SJCRH30 (cell line): ENCODE measurements at regions not wholly inside any gene's neighbourhood (a gene's known extent, or its start where the extent isn't known, plus 50 kb on each side); places are given as distances from the start of the nearest gene placed in this dataset.
"Not testable (repeated sequence)": the region's sequence is repeated elsewhere in the genome, so short reads cannot be mapped to it uniquely, and the experiment has no call there.

ENCODE experiments used
- DNase-seq, 2 experiments: peaks; one replicate each; pipeline ENCODE4 v3.0.0-alpha.2; 2015 to 2020
- H3K27ac ChIP-seq: fragments of 250-450 bp; sonication (Bioruptor Pico); 2 replicates; pipeline ENCODE4 v1.5.1; 2020; ENCODE audit warnings: mild to moderate bottlenecking, moderate library complexity
- H3K27me3 ChIP-seq: fragments of 250-450 bp; sonication (Bioruptor Pico); 2 replicates; pipeline ENCODE4 v1.5.1; 2020; ENCODE audit warnings: mild to moderate bottlenecking, moderate library complexity
- H3K36me3 ChIP-seq: fragments of 250-450 bp; sonication (Bioruptor Pico); 2 replicates; pipeline ENCODE4 v1.5.1; 2020; ENCODE audit warnings: mild to moderate bottlenecking, moderate library complexity
- H3K4me1 ChIP-seq: fragments of 250-450 bp; sonication (Bioruptor Pico); 2 replicates; pipeline ENCODE4 v1.5.1; 2020; ENCODE audit warnings: mild to moderate bottlenecking, moderate library complexity
- H3K4me3 ChIP-seq: fragments of 250-450 bp; sonication (Bioruptor Pico); 2 replicates; pipeline ENCODE4 v1.5.1; 2020; ENCODE audit warnings: mild to moderate bottlenecking, moderate library complexity
- H3K9me3 ChIP-seq: fragments of 250-450 bp; sonication (Bioruptor Pico); replicated peaks from 2 replicates; pipeline ENCODE4 v1.5.1; 2020; ENCODE audit warnings: mild to moderate bottlenecking, moderate library complexity

DNA sequence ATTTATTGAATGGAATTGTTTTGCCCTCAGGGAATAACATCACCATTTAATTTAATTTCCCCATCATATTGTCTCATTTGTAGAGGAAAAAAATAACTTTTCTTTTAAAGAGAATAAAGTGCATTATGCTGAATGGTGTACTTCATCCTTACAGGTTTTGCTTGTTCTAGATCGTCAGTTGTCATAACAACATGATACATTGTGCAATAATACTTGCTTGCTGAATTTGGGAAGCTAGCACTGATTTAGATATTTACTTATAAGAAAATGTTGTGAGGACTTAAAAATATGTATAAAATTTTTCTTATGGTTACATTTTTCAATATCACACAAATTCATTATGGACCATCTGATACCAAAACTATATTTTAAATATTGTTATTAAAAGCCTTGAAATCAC lies 509.0 kb upstream of the POU3F2 start:
- no peak for DNase-seq
- H3K36me3 ChIP-seq = no peaks in the 10 kb centered on the region
- no peak overlapping the region for H3K4me3 ChIP-seq
- no peaks in the 10 kb centered on the region for H3K9me3 ChIP-seq
- no peak overlapping the region for H3K27ac ChIP-seq
- H3K27me3 ChIP-seq = no peaks in the 10 kb centered on the region
- H3K4me1 ChIP-seq = peaks cover 12% of the 10 kb centered on the region

DNA sequence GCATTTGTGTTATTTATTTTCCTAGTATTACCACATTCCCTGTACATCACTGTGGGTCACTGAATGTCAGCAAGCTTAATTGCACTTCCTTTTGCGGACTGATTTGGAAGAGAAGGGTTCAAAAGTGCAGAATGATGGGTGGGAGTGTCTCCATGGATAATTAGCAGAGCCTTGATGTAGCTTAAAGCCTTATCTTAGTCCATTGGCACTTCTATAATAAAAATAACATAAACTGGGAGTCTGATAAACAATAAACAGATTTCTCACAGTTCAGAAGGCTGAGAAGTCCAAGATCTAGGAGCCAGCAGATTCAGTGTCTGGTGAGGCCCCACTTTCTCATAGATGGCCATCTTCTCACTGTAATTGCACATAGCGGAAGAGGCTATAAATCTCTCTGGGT lies 501.1 kb upstream of the POU3F2 start:
- no peaks in the 10 kb centered on the region for H3K27me3 ChIP-seq
- H3K36me3 ChIP-seq = no peaks in the 10 kb centered on the region
- no peak for DNase-seq
- H3K4me3 ChIP-seq = no peak overlapping the region
- no peaks in the 10 kb centered on the region for H3K9me3 ChIP-seq
- no peak overlapping the region for H3K27ac ChIP-seq
- H3K4me1 ChIP-seq = no peaks in the 10 kb centered on the region; the same call in 1 of the 2 replicates

DNA sequence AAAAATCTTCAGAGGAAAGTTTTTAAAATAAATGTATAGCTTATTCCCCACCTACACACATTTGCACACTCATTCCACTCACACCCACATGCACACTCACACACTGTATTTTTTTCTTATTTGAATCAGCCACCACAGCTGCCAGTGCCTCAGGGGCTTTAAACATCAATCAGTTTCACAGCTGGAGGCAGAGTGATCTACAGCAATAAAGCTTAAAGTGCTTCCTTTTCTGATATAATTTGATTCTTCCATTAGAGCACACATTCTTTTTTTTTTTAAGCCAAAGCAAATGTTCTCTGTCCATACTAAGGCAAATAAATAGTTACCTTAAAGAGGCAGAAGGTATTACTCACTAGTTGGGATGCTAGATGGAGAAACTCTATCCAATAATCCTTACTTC lies 498.8 kb upstream of the POU3F2 start:
- Histone ChIP-seq H3K27ac (no peak overlapping the region), H3K9me3 (no peaks in the 10 kb centered on the region), H3K4me3 (no peak overlapping the region), H3K36me3 (no peaks in the 10 kb centered on the region), H3K27me3 (no peaks in the 10 kb centered on the region), H3K4me1 (no peaks in the 10 kb centered on the region; the same call in 1 of the 2 replicates)
- DNase-seq = peak in 1 of 2 experiments; percentile 13

DNA sequence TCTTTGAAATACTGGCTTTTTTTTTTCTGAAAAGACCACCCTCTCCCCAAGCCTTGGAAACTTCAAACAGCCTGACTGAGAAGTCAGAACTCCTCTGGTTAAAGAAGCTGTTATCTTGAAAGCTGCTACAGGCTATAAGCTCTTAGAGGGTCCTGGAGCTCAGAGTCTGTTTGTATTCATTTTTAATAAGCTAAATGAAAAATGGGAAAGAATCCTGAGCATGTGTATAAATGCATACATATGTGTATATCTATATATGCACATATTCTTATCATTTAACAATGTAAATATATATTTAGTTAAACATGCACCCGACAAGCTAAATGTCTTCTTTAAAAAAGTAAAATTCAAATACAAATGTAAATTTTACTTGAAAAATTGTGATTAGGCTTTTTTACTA lies 494.9 kb upstream of the POU3F2 start:
- DNase-seq = no peak
- Histone ChIP-seq H3K4me1 (peaks cover 2% of the 10 kb centered on the region), H3K9me3 (no peaks in the 10 kb centered on the region), H3K27ac (no peak overlapping the region), H3K27me3 (no peaks in the 10 kb centered on the region), H3K4me3 (no peak overlapping the region), H3K36me3 (no peaks in the 10 kb centered on the region)

DNA sequence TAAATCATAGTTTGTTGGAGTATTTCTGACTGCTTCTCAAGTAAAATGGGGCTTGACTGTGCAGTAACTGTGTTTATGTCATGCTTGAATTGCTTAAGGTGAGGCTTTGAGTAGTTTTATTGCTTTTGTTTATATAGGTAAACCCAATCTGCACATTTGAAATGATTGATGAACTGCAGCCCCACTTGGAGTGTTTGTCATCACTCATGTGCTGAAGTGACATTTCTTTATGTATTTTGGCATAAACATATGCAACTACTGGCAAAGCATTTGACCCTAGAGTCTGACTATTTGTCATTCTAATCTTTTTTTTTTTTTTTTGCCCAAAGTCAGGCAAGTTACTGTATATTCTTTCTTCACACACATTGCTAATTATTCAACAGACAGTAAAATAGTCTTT lies 491.4 kb upstream of the POU3F2 start:
- no peak for DNase-seq
- H3K36me3 ChIP-seq = no peaks in the 10 kb centered on the region
- H3K4me1 ChIP-seq = peaks cover 15% of the 10 kb centered on the region
- H3K9me3 ChIP-seq = no peaks in the 10 kb centered on the region
- no peaks in the 10 kb centered on the region for H3K27me3 ChIP-seq
- H3K27ac ChIP-seq = no peak overlapping the region
- H3K4me3 ChIP-seq = no peak overlapping the region

DNA sequence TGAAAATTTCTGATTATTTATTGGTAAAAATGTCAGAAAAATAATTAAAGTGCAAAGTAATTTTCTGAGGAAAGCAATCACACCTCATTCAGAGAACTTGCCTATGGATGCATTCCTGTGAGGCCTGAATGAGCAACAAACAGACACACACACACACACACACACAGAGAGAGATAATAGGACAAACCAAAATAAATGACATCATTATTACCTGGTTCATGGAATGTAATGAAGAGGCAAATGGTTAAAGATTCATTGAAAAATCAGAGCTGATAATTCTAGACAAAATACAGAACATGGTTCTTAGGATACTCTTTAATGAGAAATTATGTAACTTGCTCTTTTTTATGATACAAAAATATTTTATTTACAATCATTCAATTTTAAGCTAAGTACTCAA lies 490.6 kb upstream of the POU3F2 start:
- no peaks in the 10 kb centered on the region for H3K27me3 ChIP-seq
- peaks cover 21% of the 10 kb centered on the region for H3K4me1 ChIP-seq
- no peaks in the 10 kb centered on the region for H3K9me3 ChIP-seq
- no peak overlapping the region for H3K27ac ChIP-seq
- no peaks in the 10 kb centered on the region for H3K36me3 ChIP-seq
- no peak for DNase-seq
- H3K4me3 ChIP-seq = no peak overlapping the region

DNA sequence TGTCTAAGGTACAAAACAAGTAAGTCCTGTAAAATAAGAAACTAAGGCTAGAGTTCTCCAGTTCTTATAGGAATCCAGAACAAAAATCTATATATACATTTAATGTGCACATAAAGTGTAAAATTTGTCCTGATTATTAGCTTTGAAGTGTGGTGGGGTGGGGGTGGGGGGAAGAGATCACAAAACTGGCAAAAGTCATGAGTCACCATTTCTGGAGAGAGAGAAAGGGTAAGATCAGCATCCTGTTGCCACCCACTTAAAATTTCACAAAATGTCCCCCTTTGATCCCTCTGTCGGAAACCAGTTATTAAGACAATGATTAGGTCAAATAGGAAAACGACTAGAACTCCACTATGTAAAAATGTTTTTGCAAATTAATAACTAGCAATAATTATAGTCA lies 482.0 kb upstream of the POU3F2 start:
- Histone ChIP-seq H3K27ac (no peak overlapping the region), H3K9me3 (no peaks in the 10 kb centered on the region), H3K27me3 (no peaks in the 10 kb centered on the region), H3K4me1 (peaks cover 14% of the 10 kb centered on the region), H3K4me3 (no peak overlapping the region), H3K36me3 (no peaks in the 10 kb centered on the region)
- no peak for DNase-seq

DNA sequence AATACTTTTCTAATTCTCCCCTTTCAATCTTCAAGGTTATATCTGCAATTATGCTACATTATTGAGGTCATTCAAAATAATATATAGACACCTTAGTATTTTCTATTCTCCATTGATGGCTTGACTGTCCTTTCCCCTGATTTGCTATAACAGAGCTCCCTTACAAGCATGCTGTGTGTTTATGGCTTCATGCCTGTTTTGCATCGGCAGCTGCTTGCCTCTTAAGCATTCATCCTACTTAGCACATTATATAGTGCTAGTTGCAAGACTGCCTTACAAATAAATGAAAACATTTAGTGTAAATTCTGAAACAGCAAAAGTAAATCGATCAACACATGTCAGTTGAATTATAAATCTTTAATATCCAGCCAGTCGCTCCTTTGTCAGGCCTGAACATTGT lies 476.2 kb upstream of the POU3F2 start:
- H3K4me3 ChIP-seq = no peak overlapping the region
- no peaks in the 10 kb centered on the region for H3K27me3 ChIP-seq
- DNase-seq = peak in 1 of 2 experiments; percentile 10
- no peaks in the 10 kb centered on the region for H3K4me1 ChIP-seq
- no peaks in the 10 kb centered on the region for H3K36me3 ChIP-seq
- H3K27ac ChIP-seq = no peak overlapping the region
- no peaks in the 10 kb centered on the region for H3K9me3 ChIP-seq

DNA sequence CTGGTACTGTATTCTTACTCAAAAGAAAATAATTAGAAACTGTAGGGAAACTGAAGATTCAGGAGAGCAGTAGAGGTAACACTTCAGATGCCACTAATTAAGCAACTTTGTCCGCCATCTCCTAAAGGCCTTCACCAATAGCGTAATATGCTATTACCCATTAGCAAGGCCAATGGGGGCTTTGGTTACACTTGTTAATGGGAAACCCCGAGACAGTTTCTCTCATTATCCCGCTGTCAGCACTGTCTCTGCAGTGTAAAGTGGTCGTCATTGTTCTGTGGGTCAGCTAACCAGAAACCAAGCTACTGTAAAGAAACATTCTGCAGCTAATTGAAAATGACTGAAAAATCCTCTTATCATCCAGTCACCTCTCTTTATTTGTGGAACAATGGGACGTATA lies 468.0 kb upstream of the POU3F2 start:
- Histone ChIP-seq H3K27ac (no peak overlapping the region), H3K4me3 (no peak overlapping the region), H3K36me3 (no peaks in the 10 kb centered on the region), H3K4me1 (no peaks in the 10 kb centered on the region), H3K27me3 (no peaks in the 10 kb centered on the region), H3K9me3 (no peaks in the 10 kb centered on the region)
- no peak for DNase-seq

DNA sequence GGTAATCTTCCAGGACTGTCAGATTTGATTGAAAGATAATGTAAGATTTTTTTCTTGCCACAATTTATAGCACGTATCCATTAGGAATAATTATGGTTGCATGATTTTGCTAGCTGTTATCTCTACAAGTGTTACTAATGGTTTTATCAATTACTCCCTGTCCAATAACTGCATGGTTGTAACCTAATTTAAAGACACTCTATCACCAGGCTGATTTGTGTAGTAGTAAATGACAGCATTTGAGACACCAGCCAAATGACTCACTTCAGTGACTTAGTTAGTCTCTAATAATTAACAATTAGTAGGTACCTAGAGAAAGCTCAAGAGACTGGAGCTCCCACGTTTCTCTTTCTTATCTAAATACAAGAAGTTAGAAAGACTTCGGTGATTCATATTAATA lies 453.8 kb upstream of the POU3F2 start:
- Histone ChIP-seq H3K27me3 (no peaks in the 10 kb centered on the region), H3K9me3 (no peaks in the 10 kb centered on the region), H3K4me3 (no peak overlapping the region), H3K4me1 (no peaks in the 10 kb centered on the region), H3K27ac (no peak overlapping the region), H3K36me3 (no peaks in the 10 kb centered on the region)
- no peak for DNase-seq

DNA sequence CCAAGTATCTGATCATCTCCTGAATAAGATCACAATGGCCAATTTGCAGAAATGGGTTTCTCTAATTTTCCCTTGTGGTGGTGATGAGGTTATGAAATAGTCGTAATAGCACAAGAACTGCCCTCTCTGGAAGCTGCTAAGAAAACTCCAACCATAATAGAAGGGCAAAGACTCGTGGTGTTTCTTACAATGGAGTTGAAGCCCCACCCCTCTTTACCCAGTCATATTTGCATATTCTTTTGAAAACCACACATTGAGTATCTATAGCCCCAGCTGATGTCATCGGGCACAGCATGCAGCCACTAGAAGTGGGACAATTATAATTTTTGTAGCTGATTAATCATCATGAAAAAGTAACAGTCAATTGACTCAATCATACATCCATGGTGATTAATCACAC lies 452.1 kb upstream of the POU3F2 start:
- no peaks in the 10 kb centered on the region for H3K4me1 ChIP-seq
- DNase-seq = no peak
- H3K27me3 ChIP-seq = no peaks in the 10 kb centered on the region
- no peaks in the 10 kb centered on the region for H3K36me3 ChIP-seq
- H3K9me3 ChIP-seq = no peaks in the 10 kb centered on the region
- no peak overlapping the region for H3K27ac ChIP-seq
- no peak overlapping the region for H3K4me3 ChIP-seq

DNA sequence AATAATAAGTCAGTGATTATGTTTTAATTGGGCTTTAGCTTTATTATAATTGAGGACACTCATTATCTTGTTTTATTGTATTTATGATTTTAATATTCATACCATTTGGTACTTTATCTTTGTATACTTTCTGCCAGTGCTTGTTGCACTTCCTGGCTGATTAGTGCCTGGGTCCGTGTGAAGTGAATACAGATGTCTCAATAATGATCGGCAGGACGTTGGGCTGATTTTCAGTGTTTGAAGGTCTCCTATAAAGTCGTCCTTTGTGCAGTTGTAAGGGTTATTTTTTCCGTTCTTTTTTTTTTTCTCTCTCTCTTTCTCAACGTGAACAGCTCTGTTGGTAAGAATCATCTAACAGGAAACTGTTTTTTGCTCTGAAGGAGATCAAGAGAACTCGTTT lies 450.0 kb upstream of the POU3F2 start:
- Histone ChIP-seq H3K27ac (no peak overlapping the region), H3K36me3 (no peaks in the 10 kb centered on the region), H3K9me3 (no peaks in the 10 kb centered on the region), H3K4me1 (no peaks in the 10 kb centered on the region), H3K4me3 (no peak overlapping the region), H3K27me3 (no peaks in the 10 kb centered on the region)
- DNase-seq = no peak

DNA sequence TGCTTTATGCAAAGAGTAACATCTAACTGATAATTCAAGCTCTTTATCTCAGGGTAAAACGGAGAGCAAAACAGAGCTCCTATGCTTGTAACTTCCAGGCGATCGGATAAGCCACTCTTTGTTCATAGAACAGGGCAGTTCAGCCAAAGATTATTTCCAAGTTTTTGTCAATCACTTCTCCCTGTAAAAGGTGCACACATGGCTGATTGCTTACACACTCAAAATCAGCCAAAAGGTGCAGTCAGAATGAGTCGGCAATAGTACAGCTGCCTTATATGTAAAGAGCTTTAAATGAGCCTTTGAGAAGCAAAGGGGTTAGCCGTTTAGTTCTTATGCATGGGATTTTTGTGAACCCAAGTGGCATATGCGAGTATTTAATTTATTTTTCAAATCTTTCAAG lies 449.6 kb upstream of the POU3F2 start:
- Histone ChIP-seq H3K27me3 (no peaks in the 10 kb centered on the region), H3K36me3 (no peaks in the 10 kb centered on the region), H3K4me3 (no peak overlapping the region), H3K4me1 (no peaks in the 10 kb centered on the region), H3K27ac (no peak overlapping the region), H3K9me3 (no peaks in the 10 kb centered on the region)
- DNase-seq = no peak

DNA sequence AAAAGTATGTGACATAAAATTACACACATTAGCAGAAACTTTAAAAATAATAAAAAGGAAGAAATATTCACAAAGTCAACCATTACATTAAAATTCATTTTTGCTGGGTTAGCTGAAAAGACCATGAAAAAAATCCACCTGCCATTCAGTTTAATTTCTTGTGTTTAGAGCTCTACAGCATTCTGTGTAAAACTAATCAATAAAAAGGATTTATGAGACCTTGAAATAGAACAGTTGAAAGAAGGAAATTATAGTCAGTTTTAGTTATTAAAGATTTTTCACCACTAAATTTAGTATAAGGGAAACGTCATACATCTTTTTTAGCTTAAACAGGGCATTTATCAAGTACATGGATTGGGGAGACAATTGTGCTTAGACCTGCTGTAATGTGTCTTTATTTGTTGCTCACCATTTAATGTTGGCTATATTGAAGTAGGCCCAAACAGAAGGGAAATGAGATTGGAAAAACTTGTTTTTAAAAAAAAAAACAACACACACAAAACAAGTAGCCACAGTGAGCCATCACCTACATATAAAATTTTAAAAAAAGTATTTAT lies 438.7 kb upstream of the POU3F2 start:
- DNase-seq = no peak
- Histone ChIP-seq H3K27ac (no peak overlapping the region), H3K9me3 (no peaks in the 10 kb centered on the region), H3K4me1 (no peaks in the 10 kb centered on the region), H3K27me3 (no peaks in the 10 kb centered on the region), H3K4me3 (no peak overlapping the region), H3K36me3 (no peaks in the 10 kb centered on the region)

DNA sequence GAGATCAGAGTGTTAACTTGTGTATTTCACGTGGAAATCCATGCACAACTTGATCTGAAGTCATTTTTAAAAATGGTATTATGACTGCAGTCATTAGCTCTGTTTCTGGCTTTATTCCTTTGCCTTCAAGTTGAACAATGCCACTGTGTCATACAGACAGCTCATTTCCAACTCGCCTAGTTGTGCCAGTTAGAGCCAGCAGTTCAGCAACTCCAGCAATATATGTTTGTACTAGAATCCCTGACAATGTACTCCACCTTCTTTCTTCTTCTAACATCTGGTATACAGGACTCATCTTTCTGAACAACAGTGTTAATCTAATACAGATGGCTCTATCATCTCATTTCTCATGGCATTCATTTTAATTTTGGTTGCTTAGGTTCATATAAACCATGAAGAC lies 418.3 kb upstream of the POU3F2 start:
- no peak overlapping the region for H3K27ac ChIP-seq
- H3K9me3 ChIP-seq = no peaks in the 10 kb centered on the region
- no peak overlapping the region for H3K4me3 ChIP-seq
- no peaks in the 10 kb centered on the region for H3K36me3 ChIP-seq
- H3K4me1 ChIP-seq = no peaks in the 10 kb centered on the region
- H3K27me3 ChIP-seq = no peaks in the 10 kb centered on the region
- no peak for DNase-seq

DNA sequence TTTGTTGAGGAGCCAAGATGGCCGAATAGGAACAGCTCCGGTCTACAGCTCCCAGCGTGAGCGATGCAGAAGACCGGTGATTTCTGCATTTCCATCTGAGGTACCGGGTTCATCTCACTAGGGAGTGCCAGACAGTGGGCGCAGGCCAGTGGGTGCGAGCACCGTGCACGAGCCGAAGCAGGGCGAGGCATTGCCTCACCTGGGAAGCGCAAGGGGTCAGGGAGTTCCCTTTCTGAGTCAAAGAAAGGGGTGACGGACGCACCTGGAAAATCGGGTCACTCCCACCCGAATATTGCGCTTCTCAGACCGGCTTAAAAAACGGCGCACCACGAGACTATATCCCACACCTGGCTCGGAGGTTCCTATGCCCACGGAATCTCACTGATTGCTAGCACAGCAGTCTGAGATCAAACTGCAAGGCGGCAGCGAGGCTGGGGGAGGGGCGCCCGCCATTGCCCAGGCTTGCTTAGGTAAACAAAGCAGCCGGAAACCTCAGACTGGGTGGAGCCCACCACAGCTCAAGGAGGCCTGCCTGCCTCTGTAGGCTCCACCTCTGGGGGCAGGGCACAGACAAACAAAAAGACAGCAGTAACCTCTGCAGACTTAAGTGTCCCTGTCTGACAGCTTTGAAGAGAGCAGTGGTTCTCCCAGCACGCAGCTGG lies 417.7 kb upstream of the POU3F2 start:
- H3K27ac ChIP-seq, H3K9me3 ChIP-seq, H3K27me3 ChIP-seq, H3K4me1 ChIP-seq, H3K36me3 ChIP-seq, H3K4me3 ChIP-seq: not testable (repeated sequence)
- peak; percentile 5 to 22 for DNase-seq
